ENCODE measurements at regions not wholly inside any gene's neighbourhood (a gene's known extent, or its start where the extent isn't known, plus 50 kb on each side); places are given as distances from the start of the nearest gene placed in this dataset.

GRCh38 chr3:78204977-78205376 is 1165.1 kb downstream of the ROBO2 start:
- H3K4me2 ChIP-seq (ENCODE audit: low read length), result no peak overlapping the region
- H3K4me1 ChIP-seq (ENCODE audit: control insufficient read depth in 1 of 2, insufficient read depth in 2 of 2, low read length in 2 of 2), result peaks cover 0 to 2% of the 10 kb centered on the region in 2 experiments
- H2BK12ac ChIP-seq (ENCODE audit: low read length), result no peak overlapping the region
- H3K23ac ChIP-seq (ENCODE audit: low read length), result no peak overlapping the region
- H2AK5ac ChIP-seq (ENCODE audit: low read length), result no peak overlapping the region
- no peaks in the 10 kb centered on the region for H3K9me3 ChIP-seq (ENCODE audit: insufficient read depth, low read depth, low read length)
- H3K9ac ChIP-seq (ENCODE audit: low read length), result no peak overlapping the region
- no peak overlapping the region for H3K4ac ChIP-seq (ENCODE audit: low read depth, low read length)
- no peak overlapping the region for H2AFZ ChIP-seq (ENCODE audit: insufficient read depth, low read length, poor library complexity)
- H2BK5ac ChIP-seq (ENCODE audit: low read depth, low read length, poor library complexity), result no peak overlapping the region
- no peaks in the 10 kb centered on the region for H3K79me2 ChIP-seq (ENCODE audit: control insufficient read depth, insufficient read depth, low read length, poor library complexity)
- H3K27me3 ChIP-seq (ENCODE audit: insufficient read depth, low read length), result no peaks in the 10 kb centered on the region
- no peaks in the 10 kb centered on the region for H3K36me3 ChIP-seq (ENCODE audit: control insufficient read depth in 1 of 2, insufficient read depth in 2 of 2, low read length in 2 of 2)
- no peak overlapping the region for H3K18ac ChIP-seq (ENCODE audit: low read length)
- H2BK120ac ChIP-seq (ENCODE audit: insufficient read depth, low read length, poor library complexity), result no peak overlapping the region
- no peak overlapping the region for H3K14ac ChIP-seq (ENCODE audit: low read length)
- no peak overlapping the region for H3K4me3 ChIP-seq (ENCODE audit: low read depth, low read length)
- no peak for DNase-seq
- no peaks in the 10 kb centered on the region for H3K79me1 ChIP-seq (ENCODE audit: low read length)
- H4K91ac ChIP-seq (ENCODE audit: low read depth, low read length), result no peak overlapping the region
- no CpG with 5 or more reads among the region's 5 CpGs for WGBS (ENCODE audit: extremely low coverage, insufficient coverage, insufficient read length)
- H4K8ac ChIP-seq (ENCODE audit: low read depth, low read length), result no peak overlapping the region
- H4K12ac ChIP-seq (ENCODE audit: low read depth, low read length), result no peak overlapping the region
- H3K27ac ChIP-seq (ENCODE audit: low read depth, low read length), result no peak overlapping the region

GRCh38 chr3:78221300-78221699 is 1181.4 kb downstream of the ROBO2 start:
- Histone ChIP-seq H3K4me1 (ENCODE audit: control insufficient read depth in 1 of 2, insufficient read depth in 2 of 2, low read length in 2 of 2) (peaks cover 0 to 6% of the 10 kb centered on the region in 2 experiments), H3K79me1 (ENCODE audit: low read length) (no peaks in the 10 kb centered on the region), H3K27ac (ENCODE audit: low read depth, low read length) (no peak overlapping the region), H3K36me3 (ENCODE audit: control insufficient read depth in 1 of 2, insufficient read depth in 2 of 2, low read length in 2 of 2) (no peaks in the 10 kb centered on the region), H3K23ac (ENCODE audit: low read length) (no peak overlapping the region), H2BK5ac (ENCODE audit: low read depth, low read length, poor library complexity) (no peak overlapping the region), H3K4me2 (ENCODE audit: low read length) (no peak overlapping the region), H2BK12ac (ENCODE audit: low read length) (peak overlapping the region; percentile 13), H4K91ac (ENCODE audit: low read depth, low read length) (no peak overlapping the region), H3K18ac (ENCODE audit: low read length) (no peak overlapping the region), H2AFZ (ENCODE audit: insufficient read depth, low read length, poor library complexity) (peak overlapping the region; percentile 54), H3K4me3 (ENCODE audit: low read depth, low read length) (no peak overlapping the region), H2BK120ac (ENCODE audit: insufficient read depth, low read length, poor library complexity) (no peak overlapping the region), H2AK5ac (ENCODE audit: low read length) (no peak overlapping the region), H4K8ac (ENCODE audit: low read depth, low read length) (no peak overlapping the region), H3K79me2 (ENCODE audit: control insufficient read depth, insufficient read depth, low read length, poor library complexity) (no peaks in the 10 kb centered on the region), H3K27me3 (ENCODE audit: insufficient read depth, low read length) (no peaks in the 10 kb centered on the region), H3K9me3 (ENCODE audit: insufficient read depth, low read depth, low read length) (no peaks in the 10 kb centered on the region), H4K12ac (ENCODE audit: low read depth, low read length) (no peak overlapping the region), H3K9ac (ENCODE audit: low read length) (no peak overlapping the region), H3K14ac (ENCODE audit: low read length) (no peak overlapping the region), H3K4ac (ENCODE audit: low read depth, low read length) (no peak overlapping the region)
- DNase-seq, result no peak
- no CpG with 5 or more reads among the region's 2 CpGs for WGBS (ENCODE audit: extremely low coverage, insufficient coverage, insufficient read length)

- DNase-seq, result no peak
- H2BK120ac ChIP-seq (ENCODE audit: insufficient read depth, low read length, poor library complexity), result no peak overlapping the region
- H4K8ac ChIP-seq (ENCODE audit: low read depth, low read length), result peak overlapping the region; percentile 50
- H3K27ac ChIP-seq (ENCODE audit: low read depth, low read length), result no peak overlapping the region
- no peak overlapping the region for H3K14ac ChIP-seq (ENCODE audit: low read length)
- no peak overlapping the region for H4K91ac ChIP-seq (ENCODE audit: low read depth, low read length)
- peak overlapping the region; percentile 59 for H2BK5ac ChIP-seq (ENCODE audit: low read depth, low read length, poor library complexity)
- H2BK12ac ChIP-seq (ENCODE audit: low read length), result no peak overlapping the region
- no peak overlapping the region for H3K4me3 ChIP-seq (ENCODE audit: low read depth, low read length)
- no peak overlapping the region for H3K4me2 ChIP-seq (ENCODE audit: low read length)
- H3K18ac ChIP-seq (ENCODE audit: low read length), result no peak overlapping the region
- no peaks in the 10 kb centered on the region for H3K27me3 ChIP-seq (ENCODE audit: insufficient read depth, low read length)
- H3K9ac ChIP-seq (ENCODE audit: low read length), result no peak overlapping the region
- no peaks in the 10 kb centered on the region for H3K79me2 ChIP-seq (ENCODE audit: control insufficient read depth, insufficient read depth, low read length, poor library complexity)
- H3K4me1 ChIP-seq (ENCODE audit: control insufficient read depth in 1 of 2, insufficient read depth in 2 of 2, low read length in 2 of 2), result peaks cover 0 to 6% of the 10 kb centered on the region in 2 experiments
- no peaks in the 10 kb centered on the region for H3K79me1 ChIP-seq (ENCODE audit: low read length)
- no peak overlapping the region for H4K12ac ChIP-seq (ENCODE audit: low read depth, low read length)
- no peak overlapping the region for H3K23ac ChIP-seq (ENCODE audit: low read length)
- H3K4ac ChIP-seq (ENCODE audit: low read depth, low read length), result no peak overlapping the region
- no peaks in the 10 kb centered on the region for H3K9me3 ChIP-seq (ENCODE audit: insufficient read depth, low read depth, low read length)
- H2AFZ ChIP-seq (ENCODE audit: insufficient read depth, low read length, poor library complexity), result no peak overlapping the region
- H3K36me3 ChIP-seq (ENCODE audit: control insufficient read depth in 1 of 2, insufficient read depth in 2 of 2, low read length in 2 of 2), result no peaks in the 10 kb centered on the region
- no peak overlapping the region for H2AK5ac ChIP-seq (ENCODE audit: low read length)
Measured at GRCh38 chr3:78221796-78222195, 1181.9 kb downstream of the ROBO2 start.

GRCh38 chr3:78235841-78236240 is 1195.9 kb downstream of the ROBO2 start:
- Histone ChIP-seq H3K4ac (ENCODE audit: low read depth, low read length) (no peak overlapping the region), H3K23ac (ENCODE audit: low read length) (no peak overlapping the region), H3K18ac (ENCODE audit: low read length) (no peak overlapping the region), H2BK12ac (ENCODE audit: low read length) (no peak overlapping the region), H3K9ac (ENCODE audit: low read length) (no peak overlapping the region), H3K9me3 (ENCODE audit: insufficient read depth, low read depth, low read length) (peaks cover 2% of the 10 kb centered on the region), H4K12ac (ENCODE audit: low read depth, low read length) (no peak overlapping the region), H2BK120ac (ENCODE audit: insufficient read depth, low read length, poor library complexity) (no peak overlapping the region), H3K4me2 (ENCODE audit: low read length) (no peak overlapping the region), H3K27ac (ENCODE audit: low read depth, low read length) (no peak overlapping the region), H3K27me3 (ENCODE audit: insufficient read depth, low read length) (no peaks in the 10 kb centered on the region), H3K4me3 (ENCODE audit: low read depth, low read length) (no peak overlapping the region), H3K14ac (ENCODE audit: low read length) (no peak overlapping the region), H3K79me2 (ENCODE audit: control insufficient read depth, insufficient read depth, low read length, poor library complexity) (no peaks in the 10 kb centered on the region), H2AFZ (ENCODE audit: insufficient read depth, low read length, poor library complexity) (no peak overlapping the region), H3K79me1 (ENCODE audit: low read length) (no peaks in the 10 kb centered on the region), H2AK5ac (ENCODE audit: low read length) (no peak overlapping the region), H4K91ac (ENCODE audit: low read depth, low read length) (no peak overlapping the region), H2BK5ac (ENCODE audit: low read depth, low read length, poor library complexity) (no peak overlapping the region), H4K8ac (ENCODE audit: low read depth, low read length) (no peak overlapping the region), H3K4me1 (ENCODE audit: control insufficient read depth in 1 of 2, insufficient read depth in 2 of 2, low read length in 2 of 2) (peaks cover 0 to 1% of the 10 kb centered on the region in 2 experiments), H3K36me3 (ENCODE audit: control insufficient read depth in 1 of 2, insufficient read depth in 2 of 2, low read length in 2 of 2) (no peaks in the 10 kb centered on the region)
- DNase-seq, result no peak
